ENCODE measurements at regions not wholly inside any gene's neighbourhood (a gene's known extent, or its start where the extent isn't known, plus 50 kb on each side); places are given as distances from the start of the nearest gene placed in this dataset.

GRCh38 chr16:54542805-54543505, 256.4 kb upstream of the IRX3 start:
- H3K9me3 ChIP-seq (ENCODE audit: control insufficient read depth, low read length), result no peaks in the 10 kb centered on the region
- no peak overlapping the region for H2AFZ ChIP-seq

GRCh38 chr16:54540525-54541180, 254.1 kb upstream of the IRX3 start:
- TF ChIP-seq CTCF (IDR thresholded peaks at IDR 0.05), result no peak
- Histone ChIP-seq H3K9ac (no peak overlapping the region), H3K4me3 (ENCODE audit: low read depth, low read length) (no peak overlapping the region), H3K4me2 (ENCODE audit: low read length) (no peak overlapping the region), H3K27ac (no peak overlapping the region), H3K9me3 (ENCODE audit: control insufficient read depth, low read length) (no peaks in the 10 kb centered on the region), H3K36me3 (ENCODE audit: control insufficient read depth, insufficient read depth, low read length) (no peaks in the 10 kb centered on the region), H3K27me3 (ENCODE audit: control insufficient read depth, insufficient read depth, low read length) (no peaks in the 10 kb centered on the region), H2AFZ (no peak overlapping the region), H3K4me1 (no peaks in the 10 kb centered on the region), H3K79me2 (no peaks in the 10 kb centered on the region)

More at GRCh38 chr16:54542805-54543505, 256.4 kb upstream of the IRX3 start:
- no peaks in the 10 kb centered on the region for H3K79me2 ChIP-seq
- no peak overlapping the region for H3K27ac ChIP-seq
- TF ChIP-seq CTCF (IDR thresholded peaks at IDR 0.05), result no peak
- no peak overlapping the region for H3K4me3 ChIP-seq (ENCODE audit: low read depth, low read length)
- H3K4me2 ChIP-seq (ENCODE audit: low read length), result no peak overlapping the region
- H3K27me3 ChIP-seq (ENCODE audit: control insufficient read depth, insufficient read depth, low read length), result no peaks in the 10 kb centered on the region
- no peaks in the 10 kb centered on the region for H3K36me3 ChIP-seq (ENCODE audit: control insufficient read depth, insufficient read depth, low read length)
- H3K9ac ChIP-seq, result no peak overlapping the region
- H3K4me1 ChIP-seq, result peaks cover 2% of the 10 kb centered on the region

- Histone ChIP-seq H3K9ac (no peak overlapping the region), H3K27ac (no peak overlapping the region), H3K9me3 (ENCODE audit: control insufficient read depth, low read length) (no peaks in the 10 kb centered on the region), H3K4me2 (ENCODE audit: low read length) (no peak overlapping the region), H3K4me3 (ENCODE audit: low read depth, low read length) (no peak overlapping the region), H3K27me3 (ENCODE audit: control insufficient read depth, insufficient read depth, low read length) (no peaks in the 10 kb centered on the region), H2AFZ (no peak overlapping the region), H3K79me2 (no peaks in the 10 kb centered on the region), H3K36me3 (ENCODE audit: control insufficient read depth, insufficient read depth, low read length) (no peaks in the 10 kb centered on the region), H3K4me1 (no peaks in the 10 kb centered on the region)
- no peak for TF ChIP-seq CTCF (IDR thresholded peaks at IDR 0.05)
These were observed 251.7 kb upstream of the IRX3 start for GRCh38 chr16:54538276-54538675.

- H3K9me3 ChIP-seq (ENCODE audit: control insufficient read depth, low read length), result no peaks in the 10 kb centered on the region
These were observed 247.4 kb upstream of the IRX3 start for GRCh38 chr16:54533856-54534490.

More at GRCh38 chr16:54533856-54534490, 247.4 kb upstream of the IRX3 start:
- H3K4me3 ChIP-seq (ENCODE audit: low read depth, low read length), result no peak overlapping the region
- no peak for TF ChIP-seq CTCF (IDR thresholded peaks at IDR 0.05)
- H3K27me3 ChIP-seq (ENCODE audit: control insufficient read depth, insufficient read depth, low read length), result no peaks in the 10 kb centered on the region
- H3K27ac ChIP-seq, result no peak overlapping the region
- no peak overlapping the region for H2AFZ ChIP-seq
- no peaks in the 10 kb centered on the region for H3K36me3 ChIP-seq (ENCODE audit: control insufficient read depth, insufficient read depth, low read length)
- no peak overlapping the region for H3K9ac ChIP-seq
- no peaks in the 10 kb centered on the region for H3K4me1 ChIP-seq
- no peaks in the 10 kb centered on the region for H3K79me2 ChIP-seq
- H3K4me2 ChIP-seq (ENCODE audit: low read length), result no peak overlapping the region
